ENCODE measurements at regions not wholly inside any gene's neighbourhood (a gene's known extent, or its start where the extent isn't known, plus 50 kb on each side); places are given as distances from the start of the nearest gene placed in this dataset.

DNA sequence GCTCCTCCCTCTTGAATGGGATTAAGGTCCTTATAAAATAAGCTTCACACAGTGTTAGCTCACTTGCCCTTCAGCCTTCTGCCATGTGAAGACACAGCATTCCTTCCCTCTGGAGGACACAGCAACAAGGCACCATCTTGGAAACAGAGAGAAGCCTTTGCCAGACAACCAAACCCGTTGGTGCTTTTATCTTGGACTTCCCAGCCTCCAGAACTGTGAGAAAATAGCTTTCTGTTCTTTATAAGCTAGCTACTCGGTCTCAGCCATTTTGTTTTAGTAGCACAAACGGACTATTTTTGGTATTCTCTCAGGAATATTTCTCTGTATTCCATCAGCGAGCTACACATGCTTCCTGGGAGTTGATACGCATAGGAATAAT lies 58.6 kb upstream of the IRF2BP2 start:
- Mint-ChIP-seq H3K27me3 (ENCODE audit: low read depth, unreplicated experiment) (peaks cover 2% of the 10 kb centered on the region), H3K36me3 (ENCODE audit: low read depth, unreplicated experiment) (no peaks in the 10 kb centered on the region), H3K9me3 (ENCODE audit: unreplicated experiment) (peaks cover 9% of the 10 kb centered on the region), H3K4me1 (ENCODE audit: low read depth, unreplicated experiment) (peaks cover 4% of the 10 kb centered on the region), H3K4me3 (ENCODE audit: unreplicated experiment) (no peak overlapping the region), H3K27ac (ENCODE audit: unreplicated experiment) (no peak overlapping the region)
- H3K79me2 ChIP-seq (ENCODE audit: insufficient read depth, low read length): no peaks in the 10 kb centered on the region
- TF ChIP-seq EZH2 (IDR thresholded peaks at IDR 0.05; ENCODE audit: insufficient read depth, low read length): no peak
- TF ChIP-seq, protein P1, sequence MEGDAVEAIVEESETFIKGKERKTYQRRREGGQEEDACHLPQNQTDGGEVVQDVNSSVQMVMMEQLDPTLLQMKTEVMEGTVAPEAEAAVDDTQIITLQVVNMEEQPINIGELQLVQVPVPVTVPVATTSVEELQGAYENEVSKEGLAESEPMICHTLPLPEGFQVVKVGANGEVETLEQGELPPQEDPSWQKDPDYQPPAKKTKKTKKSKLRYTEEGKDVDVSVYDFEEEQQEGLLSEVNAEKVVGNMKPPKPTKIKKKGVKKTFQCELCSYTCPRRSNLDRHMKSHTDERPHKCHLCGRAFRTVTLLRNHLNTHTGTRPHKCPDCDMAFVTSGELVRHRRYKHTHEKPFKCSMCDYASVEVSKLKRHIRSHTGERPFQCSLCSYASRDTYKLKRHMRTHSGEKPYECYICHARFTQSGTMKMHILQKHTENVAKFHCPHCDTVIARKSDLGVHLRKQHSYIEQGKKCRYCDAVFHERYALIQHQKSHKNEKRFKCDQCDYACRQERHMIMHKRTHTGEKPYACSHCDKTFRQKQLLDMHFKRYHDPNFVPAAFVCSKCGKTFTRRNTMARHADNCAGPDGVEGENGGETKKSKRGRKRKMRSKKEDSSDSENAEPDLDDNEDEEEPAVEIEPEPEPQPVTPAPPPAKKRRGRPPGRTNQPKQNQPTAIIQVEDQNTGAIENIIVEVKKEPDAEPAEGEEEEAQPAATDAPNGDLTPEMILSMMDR (IDR thresholded peaks at IDR 0.05; ENCODE audit: insufficient read depth, low read depth, low read length): no peak
- H2AFZ ChIP-seq (ENCODE audit: low read depth, low read length): no peak overlapping the region
- no peak overlapping the region for H3K4me3 ChIP-seq (ENCODE audit: insufficient read depth, low read depth, low read length)
- no peaks in the 10 kb centered on the region for H3K4me1 ChIP-seq (ENCODE audit: insufficient read depth, low read length)
- FAIRE-seq: no peak
- H3K27ac ChIP-seq (ENCODE audit: low read depth, low read length): no peak overlapping the region
- no peaks in the 10 kb centered on the region for H4K20me1 ChIP-seq (ENCODE audit: insufficient read depth, low read length)
- H3K36me3 ChIP-seq (ENCODE audit: insufficient read depth, low read length): no peaks in the 10 kb centered on the region
- DNase-seq (ENCODE audit: low read depth): no peak
- no peaks in the 10 kb centered on the region for H3K9me3 ChIP-seq (ENCODE audit: insufficient read depth, low read depth, low read length)
- H3K9ac ChIP-seq (ENCODE audit: low read length): no peak overlapping the region
- H3K4me2 ChIP-seq (ENCODE audit: low read length): no peak overlapping the region
- no peaks in the 10 kb centered on the region for H3K27me3 ChIP-seq (ENCODE audit: insufficient read depth, low read length)

DNA sequence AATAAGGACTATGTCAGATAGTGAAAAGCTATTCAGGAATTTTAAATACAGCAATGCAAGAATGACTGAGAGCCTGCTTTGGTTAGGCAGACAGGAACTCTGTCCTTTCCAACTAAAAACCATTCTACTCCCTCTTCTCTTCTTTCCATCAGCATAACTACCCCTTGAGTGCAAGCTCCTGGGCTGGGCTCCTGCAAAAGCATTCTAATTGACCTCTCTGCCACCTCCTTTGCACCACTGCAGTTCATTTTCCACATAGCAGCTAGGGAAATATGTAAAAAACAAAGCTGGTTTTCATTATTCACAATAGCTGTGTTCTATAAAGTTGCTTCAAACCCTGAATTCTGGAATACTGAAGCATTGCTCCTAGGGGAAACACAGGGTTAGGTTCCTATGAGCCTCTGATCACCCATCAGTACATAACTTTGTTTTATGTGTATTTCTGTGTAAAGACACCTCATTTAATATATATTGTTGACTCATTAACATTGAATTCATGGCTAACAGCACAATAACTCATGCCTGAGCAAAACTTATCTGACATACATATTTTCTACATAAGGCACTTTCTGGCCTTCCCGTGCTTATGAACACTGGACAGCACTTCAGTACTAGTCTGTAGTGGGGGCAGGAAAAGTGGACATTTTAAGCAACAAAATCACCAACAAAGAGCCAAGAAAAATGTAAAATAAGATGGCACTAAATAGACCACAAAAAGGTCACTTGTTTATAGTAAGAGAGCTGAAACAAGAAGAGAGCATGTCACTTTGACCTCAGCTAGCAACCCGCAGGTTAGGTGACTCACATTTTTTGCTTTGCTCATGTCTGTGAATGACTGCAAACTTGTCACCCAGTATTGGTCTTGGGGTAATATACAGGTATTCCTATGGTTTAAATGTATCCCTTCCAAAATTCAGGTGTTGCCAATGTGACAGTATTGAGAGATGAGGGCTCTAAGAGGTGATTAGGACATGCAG lies 57.9 kb upstream of the IRF2BP2 start:
- no peak overlapping the region for H2AFZ ChIP-seq (ENCODE audit: low read depth, low read length)
- H3K27ac Mint-ChIP-seq (ENCODE audit: unreplicated experiment): no peak overlapping the region

More for the DNA sequence above, 57.9 kb upstream of the IRF2BP2 start:
- H3K36me3 Mint-ChIP-seq (ENCODE audit: low read depth, unreplicated experiment): no peaks in the 10 kb centered on the region
- H3K27me3 ChIP-seq (ENCODE audit: insufficient read depth, low read length): no peaks in the 10 kb centered on the region
- no peak overlapping the region for H3K27ac ChIP-seq (ENCODE audit: low read depth, low read length)
- no peaks in the 10 kb centered on the region for H3K36me3 ChIP-seq (ENCODE audit: insufficient read depth, low read length)
- DNase-seq (ENCODE audit: low read depth) (no peak), FAIRE-seq (no peak)
- no peak overlapping the region for H3K4me3 Mint-ChIP-seq (ENCODE audit: unreplicated experiment)
- no peaks in the 10 kb centered on the region for H3K79me2 ChIP-seq (ENCODE audit: insufficient read depth, low read length)
- no peak overlapping the region for H3K4me3 ChIP-seq (ENCODE audit: insufficient read depth, low read depth, low read length)
- H3K9me3 ChIP-seq (ENCODE audit: insufficient read depth, low read depth, low read length): no peaks in the 10 kb centered on the region
- no peaks in the 10 kb centered on the region for H4K20me1 ChIP-seq (ENCODE audit: insufficient read depth, low read length)
- no peak overlapping the region for H3K4me2 ChIP-seq (ENCODE audit: low read length)
- peaks cover 9% of the 10 kb centered on the region for H3K9me3 Mint-ChIP-seq (ENCODE audit: unreplicated experiment)
- peaks cover 2% of the 10 kb centered on the region for H3K27me3 Mint-ChIP-seq (ENCODE audit: low read depth, unreplicated experiment)
- H3K4me1 Mint-ChIP-seq (ENCODE audit: low read depth, unreplicated experiment): peaks cover 4% of the 10 kb centered on the region
- H3K9ac ChIP-seq (ENCODE audit: low read length): no peak overlapping the region
- no peak for TF ChIP-seq EZH2 (IDR thresholded peaks at IDR 0.05; ENCODE audit: insufficient read depth, low read length)
- TF ChIP-seq, protein P1 (IDR thresholded peaks at IDR 0.05; ENCODE audit: insufficient read depth, low read depth, low read length): no peak
- H3K4me1 ChIP-seq (ENCODE audit: insufficient read depth, low read length): no peaks in the 10 kb centered on the region

Measured in astrocyte (in vitro differentiated cells and primary cell).